ENCODE measurements at regions not wholly inside any gene's neighbourhood (a gene's known extent, or its start where the extent isn't known, plus 50 kb on each side); places are given as distances from the start of the nearest gene placed in this dataset.
A peak's percentile ranks its signal among the peaks of the same experiment; 100 is the strongest.
"Not testable (repeated sequence)": the region's sequence is repeated elsewhere in the genome, so short reads cannot be mapped to it uniquely, and the experiment has no call there.

DNA sequence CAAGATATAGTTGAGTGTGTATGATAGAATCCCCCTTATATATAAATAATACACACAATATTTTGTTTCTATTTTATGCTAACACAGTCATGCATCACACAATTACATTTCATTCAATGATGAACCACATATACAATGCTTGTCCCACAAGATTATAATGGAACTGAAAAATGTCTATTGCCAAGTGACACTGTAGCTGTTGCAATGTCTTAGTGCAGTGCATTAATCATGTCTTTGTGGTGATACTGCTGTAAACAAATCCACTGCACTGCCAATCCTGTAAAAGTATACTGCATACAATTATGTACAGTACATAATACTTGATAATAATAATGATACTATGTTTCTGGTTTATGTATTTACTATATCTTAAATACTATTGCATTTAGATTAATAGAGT lies 512.1 kb upstream of the CNTN3 start:
- no peak for DNase-seq (ENCODE audit: low spot score)

DNA sequence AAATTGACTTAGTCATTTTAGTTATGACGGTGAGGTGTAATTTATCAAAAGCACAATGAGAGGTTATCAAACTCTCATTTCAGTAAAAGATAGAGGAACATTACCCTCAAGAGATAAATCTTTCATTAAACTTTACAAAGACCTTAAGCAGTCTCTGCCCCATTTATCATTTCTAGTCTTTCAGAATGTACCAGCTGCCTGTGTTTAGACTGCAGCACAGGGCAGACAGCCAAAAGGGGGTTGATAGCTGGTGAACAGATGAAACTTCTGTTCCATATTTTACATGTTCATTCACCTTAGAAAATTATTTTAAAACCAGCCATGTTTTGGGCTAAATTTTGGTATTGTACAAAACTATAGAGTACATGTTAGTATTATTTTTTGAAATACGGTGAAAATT lies 514.6 kb upstream of the CNTN3 start:
- no peak for DNase-seq (ENCODE audit: low spot score)

DNA sequence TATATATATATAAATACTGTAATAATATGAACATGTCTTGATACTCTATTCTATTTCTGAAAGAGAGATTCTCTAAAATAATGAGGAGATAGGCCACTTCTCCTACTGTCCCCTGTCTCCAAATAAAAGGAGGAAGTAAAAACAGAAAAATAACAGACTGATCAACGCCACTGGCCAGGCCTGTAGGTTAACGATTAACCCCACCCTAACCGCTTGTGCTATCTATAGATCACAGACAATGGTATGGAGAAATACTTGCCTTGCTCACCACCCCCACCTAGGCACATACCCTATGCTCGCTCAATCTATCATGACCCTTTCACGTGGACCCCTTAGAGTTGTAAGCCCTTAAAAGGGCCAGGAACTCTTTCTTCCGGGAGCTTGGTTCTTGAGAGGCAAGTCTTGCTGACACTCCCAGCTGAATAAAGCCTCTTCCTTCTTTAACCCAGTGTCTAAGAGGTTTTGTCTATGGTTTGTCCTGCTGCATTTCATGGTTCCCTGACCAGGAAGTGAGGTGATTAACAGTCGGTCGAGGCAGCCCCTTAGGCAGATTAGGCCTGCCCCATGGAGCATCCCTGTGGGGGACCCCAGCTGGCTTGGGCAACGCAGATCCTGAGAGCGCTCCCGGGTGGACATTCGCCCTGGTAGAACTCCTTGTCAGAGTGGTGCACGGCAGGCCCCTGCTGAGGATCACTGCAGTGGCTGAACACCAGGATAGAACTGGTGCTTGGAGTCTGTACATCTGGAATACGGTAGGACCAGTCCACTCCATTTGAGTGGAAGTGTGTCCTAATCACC lies 521.8 kb upstream of the CNTN3 start:
- DNase-seq (ENCODE audit: low spot score): no peak

DNA sequence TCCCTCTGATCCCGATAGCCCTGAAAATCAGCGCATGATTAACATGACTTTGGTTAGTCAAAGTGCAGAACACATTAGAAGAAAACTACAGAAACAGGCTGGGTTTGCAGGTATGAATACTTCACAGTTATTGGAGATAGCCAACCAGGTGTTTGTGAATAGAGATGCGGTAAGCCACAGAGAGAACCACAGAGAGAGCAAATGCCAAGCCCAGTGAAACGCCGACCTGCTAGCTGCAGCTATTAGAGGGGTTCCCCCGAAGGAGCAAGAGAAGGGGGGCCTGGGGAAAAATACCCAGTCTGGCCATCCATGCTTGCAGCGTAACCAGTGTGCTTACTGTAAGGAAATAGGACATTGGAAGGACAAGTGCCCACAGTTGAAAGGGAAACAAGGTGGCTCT lies 523.9 kb upstream of the CNTN3 start:
- DNase-seq (ENCODE audit: low spot score): no peak

DNA sequence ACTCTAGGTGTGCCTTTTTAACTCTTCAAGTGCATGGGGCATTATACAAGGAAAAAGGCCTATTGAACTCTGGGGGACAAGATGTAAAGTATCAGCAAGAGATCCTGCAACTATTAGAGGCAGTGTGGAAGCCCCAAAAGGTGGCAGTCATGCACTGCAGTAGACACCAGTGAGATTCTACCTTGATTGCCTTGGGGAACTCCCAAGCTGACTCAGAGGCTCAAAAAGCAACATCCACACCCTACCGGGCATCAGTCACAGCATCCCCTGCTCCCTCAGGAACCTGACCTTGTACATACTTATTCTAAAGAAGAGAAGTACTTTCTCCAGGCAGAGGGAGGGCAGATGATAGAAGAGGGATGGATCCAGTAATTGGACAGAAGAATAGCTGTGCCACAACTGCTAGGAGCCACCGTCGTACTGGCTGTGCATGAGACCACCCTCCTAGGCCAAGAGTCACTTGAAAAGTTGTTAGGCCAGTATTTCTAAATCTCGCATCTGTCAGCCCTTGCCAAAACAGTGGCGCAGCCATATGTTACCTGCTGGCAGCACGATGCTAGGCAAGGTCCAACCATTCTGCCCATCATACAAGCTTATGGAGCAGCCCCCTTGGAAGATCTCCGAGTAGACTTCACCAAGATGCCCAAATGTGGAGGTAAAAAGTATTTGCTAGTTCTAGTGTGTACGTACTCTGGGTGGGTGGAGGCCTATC lies 523.1 kb upstream of the FRG2C start:
- no peak for DNase-seq (ENCODE audit: low spot score)

DNA sequence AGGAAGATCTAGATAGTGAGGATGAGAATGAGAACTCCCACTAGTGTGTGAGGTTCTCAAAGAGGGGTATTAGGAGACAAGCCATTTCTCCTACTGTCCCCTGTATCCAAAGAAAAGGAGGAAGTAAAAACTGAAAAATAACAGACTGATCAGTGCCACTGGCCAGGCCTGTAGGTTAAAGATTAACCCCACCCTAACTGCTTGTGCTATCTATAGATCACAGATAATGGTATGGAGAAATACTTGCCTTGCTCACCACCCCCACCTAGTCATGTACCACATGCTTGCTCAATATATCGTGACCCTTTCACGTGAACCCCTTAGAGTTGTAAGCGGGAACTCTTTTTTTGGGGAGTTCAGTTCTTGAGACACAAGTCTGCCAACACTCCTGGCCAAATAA lies 519.7 kb upstream of the FRG2C start:
- no peak for DNase-seq (ENCODE audit: low spot score)

DNA sequence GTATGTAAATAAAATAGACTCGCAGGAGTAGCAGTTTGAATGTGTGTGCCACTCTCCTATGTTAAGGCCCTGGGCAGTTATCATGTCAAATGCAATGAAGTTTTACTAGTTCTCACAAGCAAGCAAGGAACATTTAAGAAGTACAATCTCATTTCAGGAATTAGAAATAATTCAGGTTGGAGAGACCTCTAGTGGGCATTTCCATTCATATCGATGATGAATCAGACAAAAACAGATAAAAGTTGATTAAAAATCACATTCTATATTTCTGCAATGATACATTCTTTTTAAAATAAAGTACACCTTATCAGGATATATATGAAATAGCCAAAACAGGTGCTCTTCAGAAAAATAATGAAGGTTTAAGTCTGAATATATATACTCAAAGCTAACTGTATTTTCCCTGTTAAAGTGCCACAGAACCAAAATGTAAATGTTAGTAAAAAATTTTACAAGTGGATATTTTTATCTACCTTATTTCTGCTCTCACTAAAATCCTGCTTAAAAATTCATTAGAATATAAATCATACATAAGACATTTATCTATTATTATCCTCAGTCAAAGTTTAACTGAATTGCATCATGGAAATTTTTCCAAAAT lies 492.4 kb upstream of the FRG2C start:
- DNase-seq (ENCODE audit: low spot score): peak; percentile 30

DNA sequence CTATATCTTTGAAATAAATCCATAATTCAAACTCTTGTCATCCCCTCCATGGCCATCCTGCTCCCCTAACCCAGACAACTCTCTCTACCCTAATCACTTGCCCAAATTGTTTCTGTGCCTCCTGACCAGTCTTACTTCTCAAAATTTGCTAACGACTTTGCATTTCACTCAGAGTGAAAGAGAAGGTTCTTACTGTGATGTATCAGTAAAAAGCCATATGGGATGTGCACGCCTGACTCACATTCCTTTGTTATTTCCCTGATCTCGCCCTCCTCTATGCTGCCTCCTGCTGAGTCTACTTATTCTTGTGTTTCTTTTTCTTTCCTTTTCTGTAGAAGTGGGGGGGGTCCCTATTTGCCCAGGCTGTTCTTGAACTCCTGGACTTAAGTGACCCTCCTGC lies 487.2 kb upstream of the FRG2C start:
- no peak for DNase-seq (ENCODE audit: low spot score)

DNA sequence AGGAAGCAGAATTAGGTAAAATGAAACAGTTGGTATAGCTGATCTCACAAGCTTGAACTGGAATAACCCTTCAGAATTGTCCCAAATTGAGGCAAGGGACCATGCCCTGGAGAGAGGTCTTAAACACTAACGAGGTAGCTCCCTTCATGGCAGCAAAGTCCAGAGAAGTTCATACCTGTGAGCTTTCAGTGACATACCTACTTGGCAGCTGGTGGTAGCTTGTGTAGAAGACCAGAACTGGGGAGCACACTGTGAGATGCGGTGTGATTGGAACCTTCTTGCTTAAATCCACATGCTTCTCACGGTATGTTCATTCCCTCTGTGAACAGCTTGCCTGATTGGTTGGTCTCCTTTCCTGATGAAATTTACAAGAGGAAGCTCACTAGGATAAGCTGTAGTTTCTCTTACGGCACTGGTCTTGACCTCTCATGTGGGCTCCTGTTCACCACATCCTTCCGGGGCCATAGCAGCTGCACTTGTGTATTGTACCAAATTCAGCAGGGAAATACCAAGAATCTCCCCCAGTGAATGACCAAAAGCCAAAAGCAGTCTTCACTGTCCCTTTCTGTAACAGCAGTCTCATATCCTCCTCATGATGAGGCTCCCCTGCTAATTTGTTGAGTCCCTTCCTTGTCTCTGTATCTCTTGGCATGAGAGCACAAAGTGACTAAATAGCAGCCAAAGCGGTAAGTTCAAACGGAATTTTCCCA lies 483.7 kb upstream of the FRG2C start:
- DNase-seq (ENCODE audit: low spot score): no peak

DNA sequence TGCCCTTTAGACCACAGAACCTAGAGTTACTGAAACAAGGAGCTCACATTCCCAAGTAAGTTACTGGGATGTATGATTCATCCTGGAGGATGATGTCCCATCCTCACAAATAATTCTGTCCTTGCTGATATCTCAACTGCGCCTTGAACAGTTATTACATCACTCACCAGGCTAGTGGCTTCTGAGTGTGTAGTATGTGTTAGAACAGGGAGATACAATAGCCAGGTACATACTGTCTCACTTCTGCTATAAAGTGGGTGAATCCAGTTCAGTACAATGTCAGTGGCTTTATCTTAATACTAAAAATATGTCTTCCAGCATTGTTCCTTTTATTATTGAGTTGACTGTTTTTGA lies 483.2 kb upstream of the FRG2C start:
- no peak for DNase-seq (ENCODE audit: low spot score)

DNA sequence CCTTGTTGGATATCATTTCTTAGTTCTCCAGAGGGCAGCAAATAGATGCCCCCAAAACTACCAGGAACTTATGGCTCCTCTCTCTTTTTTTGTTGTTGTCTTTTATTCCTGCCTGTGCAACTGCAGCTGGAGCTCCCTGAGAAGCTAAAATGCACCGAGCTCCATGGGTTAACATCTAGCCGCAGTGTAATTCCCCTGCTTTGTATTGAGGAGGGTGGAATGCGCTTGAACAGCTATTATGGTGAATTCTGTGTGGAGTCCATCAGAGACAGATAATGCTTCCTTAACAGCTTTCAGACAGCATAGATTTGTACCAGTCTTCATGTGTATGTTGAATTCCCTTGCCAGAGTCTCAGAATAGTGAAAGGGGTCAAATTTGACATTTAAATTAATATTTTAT lies 475.2 kb upstream of the FRG2C start:
- no peak for DNase-seq (ENCODE audit: low spot score)

DNA sequence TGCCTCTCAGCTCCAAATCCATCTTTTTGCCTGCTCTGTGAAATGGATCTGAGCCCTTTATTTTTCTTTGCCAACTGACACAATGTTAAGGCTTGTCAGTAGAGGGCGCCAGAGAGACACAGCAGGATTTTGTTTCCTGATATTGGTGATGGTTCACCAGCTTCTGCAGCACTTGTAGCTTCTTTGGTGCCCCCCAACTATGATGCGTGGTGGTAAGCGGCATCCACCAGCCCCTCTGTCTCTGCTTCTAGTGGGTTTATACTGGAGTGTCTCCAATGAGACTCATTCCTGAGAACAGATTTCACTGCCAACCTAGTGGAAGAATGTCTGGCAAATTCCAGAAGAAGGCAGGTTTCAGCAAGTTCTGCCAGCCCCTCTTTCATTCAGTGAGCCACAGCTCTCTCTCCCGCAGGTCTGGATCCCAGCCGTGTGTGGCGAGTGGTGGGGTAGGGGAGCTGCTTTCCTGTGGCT lies 471.9 kb upstream of the FRG2C start:
- DNase-seq (ENCODE audit: low spot score): no peak

DNA sequence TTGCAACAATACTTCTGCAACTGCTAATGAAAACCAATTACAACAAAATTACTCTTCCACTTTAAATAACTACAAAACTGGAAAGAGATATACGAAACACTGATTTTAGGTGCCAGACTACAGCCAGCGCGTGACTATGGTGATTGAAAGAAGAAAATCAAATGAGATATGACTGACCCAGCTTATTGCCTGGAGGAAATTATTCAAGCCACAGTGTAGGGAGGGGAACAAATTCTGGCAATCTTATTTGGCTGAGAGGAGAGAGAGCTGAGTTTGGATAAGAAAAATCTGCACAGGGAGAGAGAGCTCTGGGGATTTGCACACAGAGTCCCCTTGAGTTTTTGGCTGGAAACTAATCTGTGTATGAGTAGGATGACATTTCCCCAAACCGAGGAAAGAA lies 470.3 kb upstream of the FRG2C start:
- DNase-seq (ENCODE audit: low spot score): no peak

DNA sequence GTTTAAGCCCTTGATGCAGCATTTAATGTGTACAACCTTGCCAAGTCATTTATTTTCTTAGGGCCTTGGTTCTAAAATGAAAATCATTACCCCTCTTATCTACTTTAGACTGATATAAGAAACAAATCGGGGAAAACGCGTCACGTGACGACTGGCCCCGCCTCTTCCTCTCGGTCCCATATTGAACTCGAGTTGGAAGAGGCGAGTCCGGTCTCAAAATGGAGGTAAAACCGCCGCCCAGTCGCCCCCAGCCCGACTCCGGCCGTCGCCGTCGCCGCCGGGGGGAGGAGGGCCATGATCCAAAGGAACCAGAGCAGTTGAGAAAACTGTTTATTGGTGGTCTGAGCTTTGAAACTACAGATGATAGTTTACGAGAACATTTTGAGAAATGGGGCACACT lies 449.8 kb upstream of the FRG2C start:
- DNase-seq (ENCODE audit: low spot score): not testable (repeated sequence)

DNA sequence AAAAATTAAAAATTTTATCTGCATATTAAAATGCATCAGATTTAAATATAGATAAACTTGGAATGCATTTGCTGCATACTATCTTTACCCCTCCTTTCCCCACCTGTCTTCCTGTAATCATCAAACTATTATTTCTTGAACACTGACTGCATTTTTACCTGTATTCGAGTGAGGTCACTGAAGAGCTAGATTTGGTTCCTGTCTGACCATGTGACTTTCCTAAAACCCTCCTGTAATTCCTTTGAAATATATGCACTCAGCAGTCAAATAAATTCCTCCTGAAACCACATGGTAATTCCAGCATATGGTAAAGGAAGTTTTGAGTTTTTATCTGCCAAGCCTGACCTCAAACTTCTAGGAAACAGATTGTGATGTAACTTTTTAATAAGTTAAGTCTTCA lies 445.6 kb upstream of the FRG2C start:
- DNase-seq (ENCODE audit: low spot score): no peak

DNA sequence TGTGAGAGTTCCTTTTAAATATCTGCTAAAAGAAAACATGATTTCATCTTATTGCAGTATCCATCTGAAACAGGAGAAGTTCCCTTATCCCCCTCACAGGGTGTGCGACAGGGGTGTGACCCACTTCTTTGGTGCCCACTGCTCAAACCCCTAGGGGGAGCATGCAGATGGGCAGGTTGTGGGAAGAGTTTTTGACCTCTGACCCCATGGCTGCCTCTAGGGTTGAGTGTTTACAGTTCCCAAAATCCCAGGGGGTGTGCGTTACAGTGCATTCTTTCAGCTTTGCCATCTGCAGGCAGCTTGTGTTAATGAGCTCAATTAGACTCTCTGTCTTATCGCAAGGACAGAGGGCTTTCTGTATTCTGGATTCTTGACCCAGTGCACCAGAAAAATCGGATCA lies 443.2 kb upstream of the FRG2C start:
- DNase-seq (ENCODE audit: low spot score): no peak

DNA sequence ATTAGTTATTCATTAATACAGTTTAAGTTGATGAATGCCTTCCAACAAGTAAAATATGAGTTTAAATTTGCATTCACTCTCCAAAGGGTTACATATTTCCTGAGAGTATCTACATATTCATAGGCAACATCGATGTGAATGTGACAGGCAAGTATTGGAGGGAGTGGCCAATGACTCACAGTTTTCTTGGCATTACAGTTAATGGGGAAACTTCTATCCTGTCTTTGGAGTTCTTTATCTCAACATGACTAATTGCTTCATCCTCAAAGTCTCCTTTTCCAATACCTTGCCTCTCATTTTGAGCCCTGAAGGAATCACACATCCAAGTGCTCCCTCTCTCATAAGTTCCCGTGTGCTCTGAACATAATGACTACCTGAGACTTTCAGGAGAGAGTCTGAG lies 439.7 kb upstream of the FRG2C start:
- DNase-seq (ENCODE audit: low spot score): no peak

DNA sequence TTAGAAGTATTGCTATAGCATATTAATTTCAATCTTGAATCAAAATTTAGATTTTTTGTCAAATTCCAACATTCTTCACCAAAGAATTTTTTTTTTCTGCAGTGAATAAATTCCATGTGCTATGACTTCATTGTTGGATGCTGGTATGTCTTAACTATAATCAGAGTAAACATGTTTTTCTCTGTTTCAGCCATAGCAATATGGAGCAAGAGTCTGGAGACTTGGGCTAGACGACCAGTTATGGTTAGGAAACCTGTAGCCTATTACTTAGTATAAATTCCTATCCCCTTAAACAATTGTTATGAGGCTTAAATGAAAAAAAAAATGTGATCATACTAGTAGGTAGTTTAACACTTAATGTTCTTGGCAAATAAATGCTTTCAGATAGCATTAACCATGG lies 431.9 kb upstream of the FRG2C start:
- no peak for DNase-seq (ENCODE audit: low spot score)

DNA sequence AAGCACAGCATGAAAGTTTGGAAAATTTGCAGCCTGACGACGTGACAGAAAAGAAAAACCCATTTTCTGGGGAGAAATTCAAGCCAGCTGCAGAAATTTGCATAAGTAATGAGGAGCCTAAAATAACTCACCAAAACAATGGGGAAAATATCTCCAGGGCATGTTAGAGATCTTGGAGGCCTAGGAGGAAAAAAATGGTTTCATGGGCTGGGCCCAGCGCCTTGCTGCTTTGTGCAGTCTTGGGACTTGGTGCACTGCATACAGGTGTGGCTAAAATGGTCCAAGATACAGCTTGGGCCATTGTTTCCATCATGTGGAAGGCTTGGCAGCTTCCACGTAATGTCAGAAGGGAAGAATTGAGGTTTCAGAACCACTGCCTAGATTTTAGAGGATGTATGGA lies 428.5 kb upstream of the FRG2C start:
- no peak for DNase-seq (ENCODE audit: low spot score)

DNA sequence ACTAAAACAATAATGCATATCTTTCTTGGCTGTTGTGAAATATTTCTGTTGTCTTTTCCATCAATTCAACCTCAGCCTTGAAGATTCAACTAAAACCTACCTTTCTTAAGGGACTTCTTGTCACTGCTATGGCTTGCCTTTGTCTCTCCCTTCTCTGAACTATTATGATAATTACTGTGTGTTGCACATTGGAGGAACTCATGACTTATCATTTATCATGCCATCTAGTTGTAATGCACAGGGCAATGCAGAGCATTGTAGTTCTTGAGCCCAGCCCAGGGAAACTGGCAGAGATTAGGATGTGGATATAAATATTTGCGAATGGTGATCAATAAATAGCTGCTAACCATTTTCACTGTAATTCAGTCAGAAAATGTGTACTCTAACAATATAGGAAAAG lies 427.1 kb upstream of the FRG2C start:
- no peak for DNase-seq (ENCODE audit: low spot score)

DNA sequence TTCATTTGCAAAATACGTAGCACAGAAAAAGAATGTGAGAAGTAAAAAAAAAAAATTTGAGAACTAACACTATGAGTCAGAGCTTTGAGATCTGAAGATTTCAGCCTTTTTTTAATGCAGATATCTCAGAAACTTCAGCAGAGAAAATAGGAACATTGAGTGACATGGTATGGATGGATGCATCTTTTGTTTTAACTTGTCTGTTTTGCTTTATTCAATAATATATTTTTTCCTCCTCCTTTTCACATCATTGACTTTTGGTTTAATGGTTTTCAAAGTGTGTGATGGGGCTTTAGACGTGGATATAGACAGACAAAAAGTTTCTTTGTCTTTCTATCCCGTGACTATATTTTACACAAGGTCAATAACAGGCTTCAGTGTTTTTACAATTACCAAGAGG lies 426.7 kb upstream of the FRG2C start:
- no peak for DNase-seq (ENCODE audit: low spot score)

DNA sequence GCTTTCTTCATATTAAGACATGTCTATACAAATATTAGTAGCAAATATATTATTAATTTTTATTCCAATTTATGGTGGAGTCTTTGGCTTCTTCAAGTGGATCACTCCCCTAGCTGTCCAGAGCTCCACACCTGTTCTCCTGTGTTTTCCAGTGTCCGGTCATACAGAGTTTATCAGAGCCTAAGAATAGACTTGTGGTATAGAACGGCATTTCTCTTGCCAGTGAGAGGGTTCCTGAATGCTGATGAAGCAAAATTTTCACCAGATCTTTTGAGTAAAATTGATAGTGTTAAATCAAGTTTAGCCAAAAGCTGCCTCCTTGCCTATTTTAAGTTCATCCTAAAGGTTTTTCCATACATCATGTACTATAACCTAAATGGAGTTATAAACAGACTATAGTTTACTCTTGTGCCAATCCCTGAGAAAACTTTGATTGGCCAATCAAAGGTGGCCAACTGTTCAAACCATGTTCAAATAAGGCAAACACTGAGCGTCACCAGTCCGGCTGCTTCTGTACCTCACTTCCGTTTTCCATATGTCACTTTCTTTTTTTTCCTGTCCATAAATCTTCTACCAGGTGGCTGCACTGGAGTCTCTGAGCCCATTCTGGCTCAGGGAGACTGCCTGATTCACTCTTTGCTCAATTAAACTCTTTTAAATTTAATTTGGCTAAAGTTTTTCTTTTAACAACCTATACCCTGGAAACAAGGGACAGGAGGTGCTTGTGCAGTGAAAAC lies 422.7 kb upstream of the FRG2C start:
- not testable (repeated sequence) for DNase-seq (ENCODE audit: low spot score)
